ENCODE measurements at regions not wholly inside any gene's neighbourhood (a gene's known extent, or its start where the extent isn't known, plus 50 kb on each side); places are given as distances from the start of the nearest gene placed in this dataset.

DNA sequence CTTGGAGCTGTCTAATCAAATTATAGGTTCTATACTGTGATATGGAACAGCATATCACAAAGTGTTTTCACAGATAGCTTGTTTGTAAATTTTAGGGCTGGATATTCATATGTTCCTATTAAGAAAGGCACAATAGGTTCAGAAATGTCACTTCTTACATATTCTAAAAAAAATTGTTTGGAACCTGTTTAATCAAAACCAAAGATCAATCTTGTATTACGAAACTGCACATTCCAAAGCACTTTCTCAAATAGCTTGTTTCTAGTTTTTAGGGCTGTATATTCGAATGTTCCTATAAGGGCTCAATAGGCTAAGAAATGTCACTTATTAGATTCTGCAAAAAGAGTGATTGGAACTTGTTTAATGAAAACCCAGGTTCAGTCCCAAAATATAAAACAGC lies 67.4 kb upstream of the OSBPL11 start:
- no peak overlapping the region for H3K4me3 ChIP-seq (ENCODE audit: control insufficient read depth, low read depth, low read length)
- TF ChIP-seq, protein P1, sequence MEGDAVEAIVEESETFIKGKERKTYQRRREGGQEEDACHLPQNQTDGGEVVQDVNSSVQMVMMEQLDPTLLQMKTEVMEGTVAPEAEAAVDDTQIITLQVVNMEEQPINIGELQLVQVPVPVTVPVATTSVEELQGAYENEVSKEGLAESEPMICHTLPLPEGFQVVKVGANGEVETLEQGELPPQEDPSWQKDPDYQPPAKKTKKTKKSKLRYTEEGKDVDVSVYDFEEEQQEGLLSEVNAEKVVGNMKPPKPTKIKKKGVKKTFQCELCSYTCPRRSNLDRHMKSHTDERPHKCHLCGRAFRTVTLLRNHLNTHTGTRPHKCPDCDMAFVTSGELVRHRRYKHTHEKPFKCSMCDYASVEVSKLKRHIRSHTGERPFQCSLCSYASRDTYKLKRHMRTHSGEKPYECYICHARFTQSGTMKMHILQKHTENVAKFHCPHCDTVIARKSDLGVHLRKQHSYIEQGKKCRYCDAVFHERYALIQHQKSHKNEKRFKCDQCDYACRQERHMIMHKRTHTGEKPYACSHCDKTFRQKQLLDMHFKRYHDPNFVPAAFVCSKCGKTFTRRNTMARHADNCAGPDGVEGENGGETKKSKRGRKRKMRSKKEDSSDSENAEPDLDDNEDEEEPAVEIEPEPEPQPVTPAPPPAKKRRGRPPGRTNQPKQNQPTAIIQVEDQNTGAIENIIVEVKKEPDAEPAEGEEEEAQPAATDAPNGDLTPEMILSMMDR (conservative IDR thresholded peaks at IDR 0.05; ENCODE audit: control insufficient read depth, insufficient read depth, low read depth, low read length): no peak
- DNase-seq (ENCODE audit: low read depth): peak; percentile 24

DNA sequence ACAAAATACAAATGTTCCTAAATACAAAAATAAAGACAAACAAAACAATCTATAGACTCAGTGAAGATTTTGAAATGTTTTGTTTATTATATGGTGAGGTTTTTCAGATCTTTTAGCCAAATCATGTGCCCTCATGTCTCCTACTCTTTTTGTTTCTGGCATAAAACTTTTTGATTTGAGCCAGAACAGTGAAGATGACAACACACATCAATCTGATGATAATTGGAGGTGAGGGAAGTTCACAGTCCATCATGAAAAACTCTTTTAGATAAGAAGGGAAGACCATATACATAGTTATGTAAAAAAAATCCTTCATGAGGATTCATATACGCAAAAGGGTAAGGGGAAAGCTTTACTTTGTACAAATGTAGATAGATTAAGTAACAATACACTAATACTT lies 75.1 kb upstream of the OSBPL11 start:
- TF ChIP-seq, protein P1 (conservative IDR thresholded peaks at IDR 0.05; ENCODE audit: control insufficient read depth, insufficient read depth, low read depth, low read length): no peak
- no peak for DNase-seq (ENCODE audit: low read depth)

DNA sequence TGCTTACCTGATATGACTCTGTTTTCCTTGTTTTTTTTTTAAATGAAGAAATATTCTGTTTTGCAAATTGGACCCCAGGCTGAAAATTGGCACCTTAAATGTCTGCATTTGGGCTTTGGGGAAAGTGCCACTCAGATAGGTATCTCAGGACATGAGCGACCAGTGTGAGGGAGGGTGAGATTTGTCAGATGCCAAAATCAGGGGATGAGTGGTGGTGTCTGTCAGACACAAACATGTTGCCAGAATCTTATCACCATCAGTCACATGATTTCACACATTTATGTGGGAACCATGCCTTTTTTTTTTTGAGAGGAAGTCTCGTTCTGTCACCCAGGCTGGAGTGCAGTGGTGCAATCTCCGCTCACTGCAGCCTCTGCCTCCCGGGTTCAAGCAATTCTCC lies 75.6 kb upstream of the OSBPL11 start:
- no peak for DNase-seq (ENCODE audit: low read depth)
- TF ChIP-seq, protein P1 (conservative IDR thresholded peaks at IDR 0.05; ENCODE audit: control insufficient read depth, insufficient read depth, low read depth, low read length): no peak
- H3K4me3 ChIP-seq (ENCODE audit: control insufficient read depth, low read depth, low read length): no peak overlapping the region

More for the DNA sequence above, 75.1 kb upstream of the OSBPL11 start:
- H3K4me3 ChIP-seq (ENCODE audit: control insufficient read depth, low read depth, low read length): no peak overlapping the region

DNA sequence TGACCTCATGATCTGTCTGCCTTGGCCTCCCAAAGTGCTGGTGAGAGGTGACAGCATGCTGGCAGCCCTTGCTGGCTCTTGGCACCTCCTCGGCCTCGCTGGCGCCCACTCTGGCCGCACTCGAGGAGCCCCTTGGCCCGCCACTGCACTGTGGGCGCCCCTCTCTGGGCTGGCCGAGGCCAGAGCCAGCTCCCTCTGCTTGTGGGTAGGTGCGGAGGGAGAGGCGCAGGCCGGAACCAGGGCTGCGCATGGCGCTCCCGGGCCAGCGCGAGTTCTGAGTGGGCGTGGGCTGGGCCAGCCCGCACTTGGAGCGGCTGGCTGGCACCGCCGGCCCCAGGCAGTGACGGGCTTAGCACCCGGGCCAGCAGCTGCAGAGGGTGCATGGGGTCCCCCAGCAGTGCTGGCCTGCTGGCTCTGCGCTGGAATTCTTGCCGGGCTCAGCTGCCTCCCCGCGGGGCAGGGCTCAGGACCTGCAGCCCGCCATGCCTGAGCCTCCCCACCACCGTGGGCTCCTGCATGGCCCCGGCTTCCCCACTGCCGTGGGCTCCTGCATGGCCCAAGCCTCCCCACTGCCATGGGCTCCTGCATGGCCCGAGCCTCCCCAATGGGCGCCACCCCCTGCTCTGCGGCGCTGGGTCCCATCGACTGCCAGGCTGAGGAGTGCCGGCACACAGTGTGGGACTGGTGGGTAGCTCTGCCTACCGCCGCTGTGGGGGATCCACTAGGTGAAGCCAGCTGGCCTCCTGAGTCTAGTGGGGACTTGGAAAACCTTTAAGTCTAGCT lies 76.4 kb upstream of the OSBPL11 start:
- no peak overlapping the region for H3K4me3 ChIP-seq (ENCODE audit: control insufficient read depth, low read depth, low read length)
- TF ChIP-seq, protein P1 (conservative IDR thresholded peaks at IDR 0.05; ENCODE audit: control insufficient read depth, insufficient read depth, low read depth, low read length): no peak
- no peak for DNase-seq (ENCODE audit: low read depth)

DNA sequence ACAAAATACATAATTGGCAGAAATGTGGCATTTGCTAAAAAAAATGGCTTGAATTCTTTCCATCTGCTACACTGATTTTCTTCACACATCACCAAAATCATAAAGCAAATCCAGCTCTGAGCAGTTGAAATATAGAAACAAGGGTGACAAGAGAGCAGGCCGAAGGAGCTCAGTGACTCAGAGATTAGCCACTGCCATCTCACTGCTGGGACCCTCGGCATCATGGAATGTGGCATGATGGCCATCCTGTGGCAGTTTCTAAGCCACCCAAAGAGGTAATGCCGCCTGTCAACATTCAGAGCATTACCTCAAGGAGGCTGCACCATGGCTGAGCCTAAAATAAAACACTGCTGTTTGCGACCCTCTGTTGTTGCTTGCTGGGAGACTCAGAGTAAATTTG lies 80.5 kb upstream of the OSBPL11 start:
- DNase-seq (ENCODE audit: low read depth): no peak
- TF ChIP-seq, protein P1 (conservative IDR thresholded peaks at IDR 0.05; ENCODE audit: control insufficient read depth, insufficient read depth, low read depth, low read length): no peak
- H3K4me3 ChIP-seq (ENCODE audit: control insufficient read depth, low read depth, low read length): no peak overlapping the region

DNA sequence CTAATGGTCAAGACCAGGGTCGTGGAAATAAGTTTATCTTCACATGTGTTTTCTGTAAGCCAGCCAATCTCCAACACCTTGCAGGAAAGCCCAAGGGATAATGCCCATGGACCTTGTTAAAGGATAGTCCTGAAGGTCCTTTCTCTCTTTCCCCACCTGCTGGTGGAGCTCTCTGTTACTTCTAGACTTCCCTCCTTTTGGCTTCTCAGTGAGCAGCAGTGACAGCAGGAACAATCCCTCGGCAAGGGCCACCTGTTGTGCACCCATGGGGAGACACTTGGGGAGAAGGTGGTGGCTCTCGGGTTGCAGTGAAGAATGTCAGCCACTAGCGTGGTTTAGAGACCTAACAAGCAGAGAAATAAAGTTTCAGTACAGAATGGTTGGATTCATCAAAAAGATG lies 84.0 kb upstream of the OSBPL11 start:
- no peak for DNase-seq (ENCODE audit: low read depth)
- H3K4me3 ChIP-seq (ENCODE audit: control insufficient read depth, low read depth, low read length): no peak overlapping the region
- TF ChIP-seq, protein P1 (conservative IDR thresholded peaks at IDR 0.05; ENCODE audit: control insufficient read depth, insufficient read depth, low read depth, low read length): no peak
